Colonic mucosa (tissue), 4 donors: ENCODE measurements at regions not wholly inside any gene's neighbourhood (a gene's known extent, or its start where the extent isn't known, plus 50 kb on each side); places are given as distances from the start of the nearest gene placed in this dataset.
"Not testable (repeated sequence)": the region's sequence is repeated elsewhere in the genome, so short reads cannot be mapped to it uniquely, and the experiment has no call there.

Experiments
- DNase-seq: peaks from one replicate; pipeline ENCODE4 v3.0.0-alpha.2; 2020
- H3K27ac ChIP-seq: fragments of 200-600 bp; one replicate; pipeline ENCODE4 v1.8.0; 2021
- H3K27me3 ChIP-seq: fragments of 200-600 bp; one replicate; pipeline ENCODE4 v1.8.0; 2021
- H3K36me3 ChIP-seq: fragments of 200-600 bp; one replicate; pipeline ENCODE4 v1.8.0; 2021
- H3K4me1 ChIP-seq: fragments of 200-600 bp; one replicate; pipeline ENCODE4 v1.8.0; 2021; ENCODE audit warnings: mild to moderate bottlenecking
- H3K4me3 ChIP-seq: fragments of 200-600 bp; one replicate; pipeline ENCODE4 v1.8.0; 2021
- H3K9ac ChIP-seq, 2 donors: one replicate each; pipeline ENCODE4 v1.7.0; 2013; ENCODE audit warnings: control low read depth in 2 of 2, low read depth in 2 of 2, low read length in 2 of 2
- H3K9me3 ChIP-seq: fragments of 200-600 bp; one replicate; pipeline ENCODE4 v1.8.0; 2021
- intact Hi-C: fragments of 100-400 bp; cut with DNase I; formaldehyde crosslinking; loops from one replicate; pipeline ENCODE4 v1.14.1; 2022
- TF ChIP-seq, protein P1 (sequence below): fragments of 200-600 bp; IDR thresholded peaks from one replicate; pipeline ENCODE4 v1.8.0; 2022; ENCODE audit warnings: antibody characterized with exemption, mild to moderate bottlenecking
- donor health status: healthy.
- donor health status: DM: no; HTN: no; CAD: no.
- donor health status: DM: no; HTN: no; CAD: no.

DNA sequence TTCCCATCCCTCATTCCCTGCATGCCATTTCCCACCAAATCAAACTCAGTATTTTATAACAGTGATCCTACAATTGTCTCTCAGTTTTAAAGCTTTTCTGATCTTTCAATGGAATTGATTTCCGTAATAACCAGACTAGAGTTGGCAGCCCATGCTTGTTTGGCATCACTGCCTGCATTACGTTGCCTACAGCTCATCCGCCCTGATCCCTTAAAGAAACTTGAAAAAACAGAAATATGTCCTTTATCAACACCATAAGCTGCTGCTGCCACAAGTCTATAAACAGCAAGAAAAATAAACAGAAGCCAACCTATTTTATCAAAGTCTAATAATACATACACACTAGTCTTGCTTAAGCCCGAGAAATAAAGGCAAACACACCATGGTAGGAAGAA lies 331.0 kb downstream of the METTL4 start:
- intact Hi-C loops, result no loop called here
- Histone ChIP-seq H3K27me3 (no peaks in the 10 kb centered on the region), H3K27ac (no peak overlapping the region), H3K4me3 (no peak overlapping the region), H3K9me3 (no peaks in the 10 kb centered on the region), H3K9ac (no peak overlapping the region), H3K4me1 (no peaks in the 10 kb centered on the region), H3K36me3 (no peaks in the 10 kb centered on the region)
- DNase-seq, result no peak
- TF ChIP-seq, protein P1, sequence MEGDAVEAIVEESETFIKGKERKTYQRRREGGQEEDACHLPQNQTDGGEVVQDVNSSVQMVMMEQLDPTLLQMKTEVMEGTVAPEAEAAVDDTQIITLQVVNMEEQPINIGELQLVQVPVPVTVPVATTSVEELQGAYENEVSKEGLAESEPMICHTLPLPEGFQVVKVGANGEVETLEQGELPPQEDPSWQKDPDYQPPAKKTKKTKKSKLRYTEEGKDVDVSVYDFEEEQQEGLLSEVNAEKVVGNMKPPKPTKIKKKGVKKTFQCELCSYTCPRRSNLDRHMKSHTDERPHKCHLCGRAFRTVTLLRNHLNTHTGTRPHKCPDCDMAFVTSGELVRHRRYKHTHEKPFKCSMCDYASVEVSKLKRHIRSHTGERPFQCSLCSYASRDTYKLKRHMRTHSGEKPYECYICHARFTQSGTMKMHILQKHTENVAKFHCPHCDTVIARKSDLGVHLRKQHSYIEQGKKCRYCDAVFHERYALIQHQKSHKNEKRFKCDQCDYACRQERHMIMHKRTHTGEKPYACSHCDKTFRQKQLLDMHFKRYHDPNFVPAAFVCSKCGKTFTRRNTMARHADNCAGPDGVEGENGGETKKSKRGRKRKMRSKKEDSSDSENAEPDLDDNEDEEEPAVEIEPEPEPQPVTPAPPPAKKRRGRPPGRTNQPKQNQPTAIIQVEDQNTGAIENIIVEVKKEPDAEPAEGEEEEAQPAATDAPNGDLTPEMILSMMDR, result no peak

DNA sequence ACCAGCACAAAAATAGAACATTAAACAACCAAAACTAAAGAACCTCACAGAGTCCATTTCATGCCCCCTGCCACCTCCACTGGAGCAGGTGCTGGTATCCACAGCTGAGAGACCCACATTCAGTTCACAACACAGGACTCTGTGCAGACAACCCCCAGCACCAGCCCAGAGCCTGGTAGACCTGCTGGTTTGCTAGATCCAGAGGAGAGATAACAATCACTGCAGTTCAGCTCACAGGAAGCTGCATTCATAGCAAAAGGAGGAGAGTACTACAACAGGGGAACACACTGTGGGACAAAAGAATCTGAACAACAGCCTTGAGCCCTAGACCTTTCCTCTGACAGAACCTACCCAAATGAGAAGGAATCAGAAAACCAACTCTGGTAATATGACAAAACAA lies 326.7 kb downstream of the METTL4 start:
- no peak for DNase-seq
- Histone ChIP-seq H3K9me3 (no peaks in the 10 kb centered on the region), H3K4me1 (no peaks in the 10 kb centered on the region), H3K36me3 (no peaks in the 10 kb centered on the region), H3K9ac (no peak overlapping the region), H3K27ac (no peak overlapping the region), H3K4me3 (no peak overlapping the region), H3K27me3 (no peaks in the 10 kb centered on the region)
- TF ChIP-seq, protein P1, result no peak
- intact Hi-C loops, result no loop called here

DNA sequence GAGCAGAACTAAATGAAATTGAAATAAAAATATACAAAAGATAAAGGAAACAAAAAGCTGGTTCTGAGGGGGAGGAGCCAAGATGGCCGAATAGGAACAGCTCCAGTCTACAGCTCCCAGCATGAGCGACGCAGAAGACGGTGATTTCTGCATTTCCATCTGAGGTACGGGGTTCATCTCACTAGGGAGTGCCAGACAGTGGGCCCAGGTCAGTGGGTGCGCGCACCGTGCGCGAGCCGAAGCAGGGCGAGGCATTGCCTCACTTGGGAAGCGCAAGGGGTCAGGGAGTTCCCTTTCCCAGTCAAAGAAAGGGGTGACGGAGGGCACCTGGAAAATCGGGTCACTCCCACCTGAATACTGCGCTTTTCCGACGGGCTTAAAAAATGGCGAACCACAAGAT lies 324.2 kb downstream of the METTL4 start:
- H3K36me3 ChIP-seq, intact Hi-C loops, H3K4me1 ChIP-seq, DNase-seq, H3K27me3 ChIP-seq, H3K9me3 ChIP-seq, H3K4me3 ChIP-seq, H3K9ac ChIP-seq, H3K27ac ChIP-seq: not testable (repeated sequence)

DNA sequence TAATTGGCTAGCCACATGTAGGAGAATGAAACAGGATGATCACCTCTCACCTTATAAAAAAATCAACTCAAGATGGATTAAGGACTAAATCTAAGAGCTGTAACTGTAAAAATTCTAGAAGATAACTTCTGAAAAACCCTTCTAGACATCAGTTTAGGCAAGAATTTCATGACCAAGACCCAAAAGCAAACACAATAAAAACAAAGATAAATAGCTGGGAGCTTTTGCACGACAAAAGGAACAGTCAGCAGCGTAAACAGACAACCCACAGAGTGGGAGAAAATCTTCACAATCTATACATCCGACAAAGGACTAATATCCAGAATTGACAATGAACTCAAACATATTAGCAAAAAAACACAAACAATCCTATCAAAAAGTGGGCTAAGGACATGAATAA lies 316.3 kb downstream of the METTL4 start:
- Histone ChIP-seq H3K4me1 (no peaks in the 10 kb centered on the region), H3K36me3 (no peaks in the 10 kb centered on the region), H3K4me3 (no peak overlapping the region), H3K9ac (no peak overlapping the region), H3K27me3 (no peaks in the 10 kb centered on the region), H3K9me3 (no peaks in the 10 kb centered on the region), H3K27ac (no peak overlapping the region)
- intact Hi-C loops, result no loop called here
- no peak for DNase-seq
- TF ChIP-seq, protein P1, result no peak

DNA sequence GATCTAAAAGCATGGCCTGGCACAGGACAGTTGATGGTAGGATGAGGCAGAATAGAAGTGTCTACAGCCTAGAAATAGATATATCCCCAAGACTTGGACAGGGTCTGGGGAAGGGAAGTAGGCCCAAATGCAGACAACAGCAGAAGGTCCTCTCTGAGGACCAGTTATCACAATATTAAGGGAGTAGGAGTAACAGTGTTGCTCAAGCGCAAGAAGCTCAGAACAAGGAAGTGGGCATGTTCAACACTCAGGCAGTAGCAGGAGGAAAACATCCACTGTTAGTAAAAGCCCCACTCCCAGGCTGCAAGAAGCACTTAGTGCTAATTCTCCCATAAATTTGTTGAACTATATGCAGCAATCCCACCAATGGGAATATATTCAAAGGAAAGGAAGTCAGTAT lies 314.7 kb downstream of the METTL4 start:
- intact Hi-C loops, result no loop called here
- TF ChIP-seq, protein P1, result no peak
- no peaks in the 10 kb centered on the region for H3K36me3 ChIP-seq
- no peak for DNase-seq
- no peaks in the 10 kb centered on the region for H3K27me3 ChIP-seq
- H3K9ac ChIP-seq, result no peak overlapping the region
- H3K4me1 ChIP-seq, result no peaks in the 10 kb centered on the region
- H3K27ac ChIP-seq, result no peak overlapping the region
- H3K4me3 ChIP-seq, result no peak overlapping the region
- no peaks in the 10 kb centered on the region for H3K9me3 ChIP-seq

DNA sequence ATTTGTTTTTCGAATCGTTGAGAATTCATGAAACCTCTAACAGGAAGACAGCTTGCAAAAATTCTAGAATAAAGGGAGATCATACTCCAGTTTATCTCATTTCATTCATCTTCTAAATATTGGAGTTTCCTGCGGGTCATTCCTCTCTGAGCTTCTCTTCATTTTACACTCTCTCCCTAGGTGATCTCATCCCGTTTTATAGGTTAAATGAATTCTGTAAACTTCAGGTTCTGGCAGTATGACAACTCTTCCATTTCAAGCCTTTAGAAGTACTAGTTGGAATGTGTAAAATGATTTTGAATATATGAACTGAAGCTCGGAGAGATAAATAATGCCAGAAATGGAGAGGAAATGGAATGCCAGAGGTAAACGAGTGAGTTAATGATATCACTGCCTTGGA lies 312.4 kb downstream of the METTL4 start:
- Histone ChIP-seq H3K27me3 (no peaks in the 10 kb centered on the region), H3K36me3 (no peaks in the 10 kb centered on the region), H3K9me3 (no peaks in the 10 kb centered on the region), H3K4me1 (no peaks in the 10 kb centered on the region), H3K4me3 (no peak overlapping the region), H3K9ac (no peak overlapping the region), H3K27ac (no peak overlapping the region)
- TF ChIP-seq, protein P1, result no peak
- no peak for DNase-seq
- intact Hi-C loops, result no loop called here
